Glutamatergic neuron (in vitro differentiated cells): ENCODE measurements at regions not wholly inside any gene's neighbourhood (a gene's known extent, or its start where the extent isn't known, plus 50 kb on each side); places are given as distances from the start of the nearest gene placed in this dataset.

Source experiments
- DNase-seq: peaks from one replicate; pipeline ENCODE4 v3.0.0; 2022
- H3K27ac Mint-ChIP-seq: one replicate; pipeline ENCODE4 v1.8.0; 2020; ENCODE audit warnings: mild to moderate bottlenecking, mixed read lengths, inconsistent platforms; ENCODE audit not compliant: unreplicated experiment
- H3K27me3 Mint-ChIP-seq: one replicate; pipeline ENCODE4 v1.8.0; 2020; ENCODE audit warnings: mild to moderate bottlenecking, moderate library complexity, mixed read lengths, inconsistent platforms; ENCODE audit not compliant: unreplicated experiment
- H3K36me3 Mint-ChIP-seq: one replicate; pipeline ENCODE4 v1.8.0; 2020; ENCODE audit warnings: mild to moderate bottlenecking, mixed read lengths, inconsistent platforms; ENCODE audit not compliant: unreplicated experiment
- H3K4me1 Mint-ChIP-seq: one replicate; pipeline ENCODE4 v1.8.0; 2020; ENCODE audit warnings: mild to moderate bottlenecking, low read depth, mixed read lengths, inconsistent platforms; ENCODE audit not compliant: unreplicated experiment
- H3K4me3 Mint-ChIP-seq: one replicate; pipeline ENCODE4 v1.8.0; 2020; ENCODE audit warnings: mild to moderate bottlenecking, mixed read lengths, inconsistent platforms; ENCODE audit not compliant: unreplicated experiment
- H3K9me3 Mint-ChIP-seq: one replicate; pipeline ENCODE4 v1.8.0; 2020; ENCODE audit warnings: mild to moderate bottlenecking, moderate library complexity, mixed read lengths, inconsistent platforms; ENCODE audit not compliant: unreplicated experiment
- CTCF ChIP-seq: fragments of 200-600 bp; sonication (generic); IDR thresholded peaks from one replicate; pipeline ENCODE4 v1.5.0; 2021; ENCODE audit not compliant: partially characterized antibody, unreplicated experiment

- H3K9me3 Mint-ChIP-seq: no peaks in the 10 kb centered on the region
- peaks cover 2% of the 10 kb centered on the region for H3K27me3 Mint-ChIP-seq
- no peaks in the 10 kb centered on the region for H3K36me3 Mint-ChIP-seq
- peaks cover 4% of the 10 kb centered on the region for H3K4me1 Mint-ChIP-seq
- no peak overlapping the region for H3K27ac Mint-ChIP-seq
- no peak overlapping the region for H3K4me3 Mint-ChIP-seq
- TF ChIP-seq CTCF: no peak
- DNase-seq: no peak
These were observed 154.8 kb downstream of the DNAJB9 start for GRCh38 chr7:108724251-108725100.

GRCh38 chr7:108735814-108736213, 166.1 kb downstream of the DNAJB9 start:
- H3K9me3 Mint-ChIP-seq: no peaks in the 10 kb centered on the region
- no peak overlapping the region for H3K4me3 Mint-ChIP-seq
- H3K4me1 Mint-ChIP-seq: no peaks in the 10 kb centered on the region
- no peak for DNase-seq
- no peak overlapping the region for H3K27ac Mint-ChIP-seq
- H3K36me3 Mint-ChIP-seq: no peaks in the 10 kb centered on the region
- no peaks in the 10 kb centered on the region for H3K27me3 Mint-ChIP-seq
- no peak for TF ChIP-seq CTCF

GRCh38 chr7:108736221-108736891, 166.7 kb downstream of the DNAJB9 start:
- Mint-ChIP-seq H3K4me3 (no peak overlapping the region), H3K4me1 (no peaks in the 10 kb centered on the region), H3K27ac (no peak overlapping the region), H3K36me3 (no peaks in the 10 kb centered on the region), H3K27me3 (no peaks in the 10 kb centered on the region), H3K9me3 (no peaks in the 10 kb centered on the region)
- no peak for DNase-seq
- no peak for TF ChIP-seq CTCF

- H3K4me1 Mint-ChIP-seq: peaks cover 1% of the 10 kb centered on the region
- no peaks in the 10 kb centered on the region for H3K27me3 Mint-ChIP-seq
- no peaks in the 10 kb centered on the region for H3K36me3 Mint-ChIP-seq
- DNase-seq: no peak
- no peak for TF ChIP-seq CTCF
- H3K27ac Mint-ChIP-seq: no peak overlapping the region
- no peaks in the 10 kb centered on the region for H3K9me3 Mint-ChIP-seq
- no peak overlapping the region for H3K4me3 Mint-ChIP-seq
These were observed 201.5 kb downstream of the DNAJB9 start for GRCh38 chr7:108770981-108771745.

- TF ChIP-seq CTCF: no peak
- H3K27ac Mint-ChIP-seq: no peak overlapping the region
- no peaks in the 10 kb centered on the region for H3K27me3 Mint-ChIP-seq
- no peaks in the 10 kb centered on the region for H3K9me3 Mint-ChIP-seq
- no peak for DNase-seq
- H3K4me3 Mint-ChIP-seq: no peak overlapping the region
- peaks cover 1% of the 10 kb centered on the region for H3K4me1 Mint-ChIP-seq
- no peaks in the 10 kb centered on the region for H3K36me3 Mint-ChIP-seq
These were observed 202.2 kb downstream of the DNAJB9 start for GRCh38 chr7:108771853-108772252.
